SK-N-MC (cell line): ENCODE measurements at regions not wholly inside any gene's neighbourhood (a gene's known extent, or its start where the extent isn't known, plus 50 kb on each side); places are given as distances from the start of the nearest gene placed in this dataset.

Source experiments
- EZH2 ChIP-seq: fragments of 200-600 bp; sonication (generic); IDR thresholded peaks from one replicate; pipeline ENCODE4 v1.6.1; 2017; ENCODE audit warnings: antibody characterized with exemption
- POLR2AphosphoS5 ChIP-seq: IDR thresholded peaks from 2 replicates; pipeline ENCODE4 v1.6.1; 2012; ENCODE audit warnings: mild to moderate bottlenecking, low read depth, low read length, borderline replicate concordance

- TF ChIP-seq EZH2, result no peak
- TF ChIP-seq POLR2AphosphoS5, result no peak
Measured at GRCh38 chr2:41141146-41141791, 689.4 kb upstream of the SLC8A1 start.
